Stomach (tissue), 4 donors: ENCODE measurements at regions not wholly inside any gene's neighbourhood (a gene's known extent, or its start where the extent isn't known, plus 50 kb on each side); places are given as distances from the start of the nearest gene placed in this dataset.

ENCODE experiments used
- CTCF ChIP-seq, 7 experiments: fragments of 450-650 bp in 4 of 7; fragments of 200-600 bp in 3 of 7; sonication (generic) in 3 of 7; IDR thresholded peaks; one replicate each; pipeline ENCODE4 v1.5.1; 2016 to 2019; ENCODE audit warnings: antibody characterized with exemption in 7 of 7, control low read depth in 2 of 7, mild to moderate bottlenecking in 1 of 7
- POLR2A ChIP-seq, 4 donors: fragments of 450-650 bp; IDR thresholded peaks; one replicate each; pipeline ENCODE4 v1.6.1; 2016; ENCODE audit warnings: antibody characterized with exemption in 4 of 4, control low read depth in 2 of 4, mild to moderate bottlenecking in 1 of 4, moderate library complexity in 1 of 4
- POLR2AphosphoS5 ChIP-seq, 3 donors: sonication (generic); formaldehyde crosslinking; IDR thresholded peaks; one replicate each; pipeline ENCODE4 v1.6.1; 2016; ENCODE audit warnings: antibody characterized with exemption in 3 of 3

- TF ChIP-seq POLR2A (IDR thresholded peaks at IDR 0.05) (no peak), POLR2AphosphoS5 (IDR thresholded peaks at IDR 0.05) (no peak), CTCF (IDR thresholded peaks at IDR 0.05) (no peak)
Observed at GRCh38 chr13:39185326-39185725, 147.1 kb downstream of the NHLRC3 start.
